ENCODE measurements at regions not wholly inside any gene's neighbourhood (a gene's known extent, or its start where the extent isn't known, plus 50 kb on each side); places are given as distances from the start of the nearest gene placed in this dataset.

DNA sequence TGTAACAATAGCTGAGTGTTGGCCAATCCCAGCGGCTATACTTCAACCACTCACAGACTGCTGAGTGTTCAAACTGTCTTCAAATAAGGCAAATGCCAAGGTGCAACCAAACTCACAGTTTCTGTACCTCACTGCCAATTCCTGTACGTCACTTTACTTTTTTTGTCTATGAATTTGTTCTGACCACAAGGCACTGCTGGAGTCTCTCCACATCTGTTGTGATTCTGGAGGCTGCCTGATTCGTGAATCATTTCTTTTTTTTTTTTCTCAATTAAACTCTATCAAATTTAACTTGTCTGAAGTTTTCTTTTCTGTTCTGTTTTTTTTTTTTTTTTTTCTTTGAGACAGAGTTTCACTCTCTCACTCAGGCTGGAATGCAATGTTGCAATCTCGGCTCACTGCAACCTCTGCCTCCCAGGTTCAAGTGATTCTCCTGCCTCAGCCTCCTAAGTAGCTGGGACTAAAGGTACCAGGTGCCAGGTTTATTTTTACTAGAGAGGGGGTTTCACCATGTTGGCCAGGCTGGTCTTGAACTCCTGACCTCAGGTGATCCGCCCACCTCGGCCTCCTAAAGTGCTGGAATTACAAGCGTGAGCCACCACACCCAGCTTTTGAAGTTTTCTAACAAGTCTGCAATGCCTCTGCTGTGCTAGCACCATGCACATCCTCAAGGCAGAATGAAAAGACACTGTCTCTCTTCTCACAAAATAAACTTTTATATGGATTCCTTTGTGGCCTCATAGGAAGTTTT is 401.7 kb downstream of the IRS2 start:
- TF ChIP-seq, protein P1, sequence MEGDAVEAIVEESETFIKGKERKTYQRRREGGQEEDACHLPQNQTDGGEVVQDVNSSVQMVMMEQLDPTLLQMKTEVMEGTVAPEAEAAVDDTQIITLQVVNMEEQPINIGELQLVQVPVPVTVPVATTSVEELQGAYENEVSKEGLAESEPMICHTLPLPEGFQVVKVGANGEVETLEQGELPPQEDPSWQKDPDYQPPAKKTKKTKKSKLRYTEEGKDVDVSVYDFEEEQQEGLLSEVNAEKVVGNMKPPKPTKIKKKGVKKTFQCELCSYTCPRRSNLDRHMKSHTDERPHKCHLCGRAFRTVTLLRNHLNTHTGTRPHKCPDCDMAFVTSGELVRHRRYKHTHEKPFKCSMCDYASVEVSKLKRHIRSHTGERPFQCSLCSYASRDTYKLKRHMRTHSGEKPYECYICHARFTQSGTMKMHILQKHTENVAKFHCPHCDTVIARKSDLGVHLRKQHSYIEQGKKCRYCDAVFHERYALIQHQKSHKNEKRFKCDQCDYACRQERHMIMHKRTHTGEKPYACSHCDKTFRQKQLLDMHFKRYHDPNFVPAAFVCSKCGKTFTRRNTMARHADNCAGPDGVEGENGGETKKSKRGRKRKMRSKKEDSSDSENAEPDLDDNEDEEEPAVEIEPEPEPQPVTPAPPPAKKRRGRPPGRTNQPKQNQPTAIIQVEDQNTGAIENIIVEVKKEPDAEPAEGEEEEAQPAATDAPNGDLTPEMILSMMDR (IDR thresholded peaks at IDR 0.05) = no peak
- TF ChIP-seq EP300 (IDR thresholded peaks at IDR 0.05) (no peak), POLR2A (IDR thresholded peaks at IDR 0.05) (no peak)
- Histone ChIP-seq H3K4me1 (ENCODE audit: insufficient read depth) (no peaks in the 10 kb centered on the region), H3K9me3 (no peaks in the 10 kb centered on the region), H3K4me3 (no peak overlapping the region), H3K27me3 (no peaks in the 10 kb centered on the region), H3K36me3 (no peaks in the 10 kb centered on the region), H3K27ac (no peak overlapping the region)
- no peak for DNase-seq
- WGBS, 3 donors = 46 to 65% (median 56%) methylated on average over 7 of the region's 7 CpGs
- intact Hi-C loops (cut with DNase I) = no loop called here

DNA sequence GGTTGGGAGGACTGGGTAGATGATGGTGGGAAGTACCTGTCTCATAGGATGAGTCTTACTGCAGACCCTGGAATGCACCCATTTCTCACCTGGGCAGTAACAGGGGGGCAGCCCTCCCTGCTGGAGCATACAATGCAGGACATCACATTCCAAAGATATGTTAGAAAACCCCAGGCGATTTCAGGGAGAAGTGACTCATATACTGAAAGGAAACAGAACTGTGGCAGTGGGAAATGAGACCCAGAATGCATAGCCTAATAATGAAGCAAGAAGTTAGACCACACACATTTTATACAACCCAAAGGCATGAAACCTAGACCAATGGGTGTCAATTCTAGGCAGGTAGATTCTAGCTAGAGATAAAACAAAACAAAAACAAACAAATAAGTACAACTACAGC is 402.7 kb downstream of the IRS2 start:
- Histone ChIP-seq H3K4me3 (no peak overlapping the region), H3K36me3 (no peaks in the 10 kb centered on the region), H3K9me3 (no peaks in the 10 kb centered on the region), H3K27me3 (no peaks in the 10 kb centered on the region), H3K27ac (no peak overlapping the region), H3K4me1 (ENCODE audit: insufficient read depth) (no peaks in the 10 kb centered on the region)
- TF ChIP-seq POLR2A (IDR thresholded peaks at IDR 0.05) = no peak
- TF ChIP-seq, protein P1 (IDR thresholded peaks at IDR 0.05) = no peak
- no peak for TF ChIP-seq EP300 (IDR thresholded peaks at IDR 0.05)
- intact Hi-C loops (cut with DNase I) = no loop called here
- no peak for DNase-seq
- WGBS, 3 donors = 68 to 79% (median 74%) methylated on average over 1 of the region's 1 CpG

DNA sequence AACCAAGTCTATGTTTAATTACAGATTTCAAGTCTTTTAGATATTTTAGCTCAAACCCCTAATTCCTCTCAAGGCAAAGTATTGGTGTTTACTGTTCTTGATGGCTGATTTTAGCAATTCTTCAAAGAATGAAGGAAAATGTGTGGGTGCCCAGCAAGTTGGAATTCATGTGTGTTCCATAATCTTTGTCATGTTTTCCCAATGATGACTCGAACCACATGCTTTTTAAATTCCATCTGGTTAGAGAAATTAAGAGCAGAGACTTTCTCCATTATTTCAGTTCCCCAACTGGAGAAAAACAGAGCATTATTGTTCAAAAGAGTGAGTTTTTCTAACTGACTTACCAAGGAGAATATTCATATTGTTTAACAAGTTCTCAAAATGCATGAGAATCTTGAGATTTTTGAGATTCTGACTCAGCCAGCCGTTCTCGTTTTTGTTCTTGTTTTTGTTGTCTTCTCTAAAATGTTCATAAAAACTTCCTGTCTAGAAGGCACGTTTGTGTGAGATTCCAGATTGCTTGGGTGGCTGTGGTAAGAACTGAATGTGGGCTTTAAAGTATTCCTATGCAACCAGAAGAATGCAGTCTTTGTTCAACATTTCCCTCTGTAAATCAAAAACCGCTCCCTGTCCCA is 404.7 kb downstream of the IRS2 start:
- TF ChIP-seq EP300 (IDR thresholded peaks at IDR 0.05) (no peak), POLR2A (IDR thresholded peaks at IDR 0.05) (no peak)
- TF ChIP-seq, protein P1 (IDR thresholded peaks at IDR 0.05) = no peak
- Histone ChIP-seq H3K9me3 (no peaks in the 10 kb centered on the region), H3K4me3 (no peak overlapping the region), H3K27ac (no peak overlapping the region), H3K27me3 (no peaks in the 10 kb centered on the region), H3K36me3 (no peaks in the 10 kb centered on the region), H3K4me1 (ENCODE audit: insufficient read depth) (no peaks in the 10 kb centered on the region)
- intact Hi-C loops (cut with DNase I) = no loop called here
- WGBS, 3 donors = 9 to 17% (median 9%) methylated on average over 5 of the region's 5 CpGs
- no peak for DNase-seq

DNA sequence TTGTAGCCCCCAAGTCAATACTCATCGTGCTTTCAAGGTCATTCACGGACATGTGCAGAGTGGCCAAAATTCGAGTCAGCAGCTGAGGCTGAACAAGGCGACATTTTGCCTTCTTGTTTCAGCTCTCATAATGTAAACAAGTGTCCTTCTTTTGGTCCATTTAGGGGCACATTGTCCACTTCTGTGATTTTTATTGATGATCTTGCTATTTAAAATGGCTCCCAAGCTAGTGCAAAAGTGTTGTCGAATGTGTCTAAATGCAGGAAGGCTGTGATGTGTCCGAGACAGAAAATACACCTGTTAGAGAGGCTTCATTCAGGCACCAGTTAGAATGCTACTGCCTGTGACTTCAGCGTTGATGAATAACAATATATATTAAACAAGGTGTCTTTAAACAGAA is 405.9 kb downstream of the IRS2 start:
- Histone ChIP-seq H3K27ac (no peak overlapping the region), H3K27me3 (no peaks in the 10 kb centered on the region), H3K9me3 (no peaks in the 10 kb centered on the region), H3K4me1 (ENCODE audit: insufficient read depth) (no peaks in the 10 kb centered on the region), H3K36me3 (no peaks in the 10 kb centered on the region), H3K4me3 (no peak overlapping the region)
- 75 to 84% (median 76%) methylated on average over 7 of the region's 7 CpGs for WGBS, 3 donors
- TF ChIP-seq POLR2A (IDR thresholded peaks at IDR 0.05) (no peak), EP300 (IDR thresholded peaks at IDR 0.05) (no peak)
- TF ChIP-seq, protein P1 (IDR thresholded peaks at IDR 0.05) = no peak
- intact Hi-C loops (cut with DNase I) = no loop called here
- no peak for DNase-seq
